Neural cell (in vitro differentiated cells): ENCODE measurements at regions not wholly inside any gene's neighbourhood (a gene's known extent, or its start where the extent isn't known, plus 50 kb on each side); places are given as distances from the start of the nearest gene placed in this dataset.

ENCODE experiments used
- EP300 ChIP-seq: fragments of 450-650 bp; conservative IDR thresholded peaks from 2 replicates; pipeline ENCODE4 v1.6.1; 2014; ENCODE audit warnings: antibody characterized with exemption, mild to moderate bottlenecking, moderate library complexity; ENCODE audit not compliant: poor library complexity, severe bottlenecking
- EZH2 ChIP-seq: fragments of 200-600, 300-800 bp; shearing (Covaris generic), sonication (generic); IDR thresholded peaks from 2 replicates; pipeline ENCODE4 v1.6.1; 2014; ENCODE audit warnings: antibody characterized with exemption, low read length, borderline replicate concordance, mild to moderate bottlenecking; ENCODE audit not compliant: insufficient read depth, poor library complexity, severe bottlenecking
- MXI1 ChIP-seq: fragments of 450-650 bp; conservative IDR thresholded peaks from 2 replicates; pipeline ENCODE4 v1.6.1; 2014; ENCODE audit warnings: antibody characterized with exemption, mild to moderate bottlenecking; ENCODE audit not compliant: poor library complexity, severe bottlenecking
- POLR2AphosphoS5 ChIP-seq: IDR thresholded peaks from 2 replicates; pipeline ENCODE4 v1.6.1; 2012
- RAD21 ChIP-seq: fragments of 450-650 bp; conservative IDR thresholded peaks from 2 replicates; pipeline ENCODE4 v1.6.1; 2014; ENCODE audit warnings: antibody characterized with exemption, mild to moderate bottlenecking, moderate library complexity
- SMC3 ChIP-seq: fragments of 450-650 bp; conservative IDR thresholded peaks from 2 replicates; pipeline ENCODE4 v1.6.1; 2014; ENCODE audit warnings: antibody characterized with exemption, mild to moderate bottlenecking, moderate library complexity; ENCODE audit not compliant: poor library complexity
- TAF1 ChIP-seq: IDR thresholded peaks from 2 replicates; pipeline ENCODE4 v1.6.1; 2012; ENCODE audit warnings: low read depth
- TF ChIP-seq, protein P1 (sequence below): fragments of 450-650 bp; IDR thresholded peaks from 2 replicates; pipeline ENCODE4 v1.5.1; 2014; ENCODE audit warnings: antibody characterized with exemption, mild to moderate bottlenecking, moderate library complexity; ENCODE audit not compliant: poor library complexity, severe bottlenecking
- TF ChIP-seq, protein P2 (sequence below): IDR thresholded peaks from 2 replicates; pipeline ENCODE4 v1.6.1; 2012; ENCODE audit warnings: borderline replicate concordance

DNA sequence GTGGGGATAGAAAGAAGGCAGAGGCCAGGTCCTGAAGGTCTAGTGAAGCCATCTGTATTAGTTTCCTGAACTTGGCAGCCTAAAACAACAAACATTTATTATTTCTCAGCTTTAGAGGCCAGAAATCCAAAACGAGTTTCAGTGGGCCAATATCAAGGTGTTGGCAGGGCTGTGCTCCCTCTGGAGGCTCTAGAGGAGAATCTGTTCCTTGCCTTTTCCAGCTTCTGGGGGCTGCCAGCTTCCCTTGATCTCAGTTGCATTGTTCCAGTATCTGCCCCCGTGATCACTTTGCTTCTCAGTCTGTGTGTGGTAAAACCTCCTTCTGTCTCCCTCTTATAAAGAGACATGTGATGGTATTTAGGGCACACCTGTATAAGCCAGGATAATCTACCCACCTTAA is 82.4 kb downstream of the MAFB start:
- TF ChIP-seq, protein P1, sequence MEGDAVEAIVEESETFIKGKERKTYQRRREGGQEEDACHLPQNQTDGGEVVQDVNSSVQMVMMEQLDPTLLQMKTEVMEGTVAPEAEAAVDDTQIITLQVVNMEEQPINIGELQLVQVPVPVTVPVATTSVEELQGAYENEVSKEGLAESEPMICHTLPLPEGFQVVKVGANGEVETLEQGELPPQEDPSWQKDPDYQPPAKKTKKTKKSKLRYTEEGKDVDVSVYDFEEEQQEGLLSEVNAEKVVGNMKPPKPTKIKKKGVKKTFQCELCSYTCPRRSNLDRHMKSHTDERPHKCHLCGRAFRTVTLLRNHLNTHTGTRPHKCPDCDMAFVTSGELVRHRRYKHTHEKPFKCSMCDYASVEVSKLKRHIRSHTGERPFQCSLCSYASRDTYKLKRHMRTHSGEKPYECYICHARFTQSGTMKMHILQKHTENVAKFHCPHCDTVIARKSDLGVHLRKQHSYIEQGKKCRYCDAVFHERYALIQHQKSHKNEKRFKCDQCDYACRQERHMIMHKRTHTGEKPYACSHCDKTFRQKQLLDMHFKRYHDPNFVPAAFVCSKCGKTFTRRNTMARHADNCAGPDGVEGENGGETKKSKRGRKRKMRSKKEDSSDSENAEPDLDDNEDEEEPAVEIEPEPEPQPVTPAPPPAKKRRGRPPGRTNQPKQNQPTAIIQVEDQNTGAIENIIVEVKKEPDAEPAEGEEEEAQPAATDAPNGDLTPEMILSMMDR = no peak
- TF ChIP-seq EZH2 = no peak
- TF ChIP-seq, protein P2, sequence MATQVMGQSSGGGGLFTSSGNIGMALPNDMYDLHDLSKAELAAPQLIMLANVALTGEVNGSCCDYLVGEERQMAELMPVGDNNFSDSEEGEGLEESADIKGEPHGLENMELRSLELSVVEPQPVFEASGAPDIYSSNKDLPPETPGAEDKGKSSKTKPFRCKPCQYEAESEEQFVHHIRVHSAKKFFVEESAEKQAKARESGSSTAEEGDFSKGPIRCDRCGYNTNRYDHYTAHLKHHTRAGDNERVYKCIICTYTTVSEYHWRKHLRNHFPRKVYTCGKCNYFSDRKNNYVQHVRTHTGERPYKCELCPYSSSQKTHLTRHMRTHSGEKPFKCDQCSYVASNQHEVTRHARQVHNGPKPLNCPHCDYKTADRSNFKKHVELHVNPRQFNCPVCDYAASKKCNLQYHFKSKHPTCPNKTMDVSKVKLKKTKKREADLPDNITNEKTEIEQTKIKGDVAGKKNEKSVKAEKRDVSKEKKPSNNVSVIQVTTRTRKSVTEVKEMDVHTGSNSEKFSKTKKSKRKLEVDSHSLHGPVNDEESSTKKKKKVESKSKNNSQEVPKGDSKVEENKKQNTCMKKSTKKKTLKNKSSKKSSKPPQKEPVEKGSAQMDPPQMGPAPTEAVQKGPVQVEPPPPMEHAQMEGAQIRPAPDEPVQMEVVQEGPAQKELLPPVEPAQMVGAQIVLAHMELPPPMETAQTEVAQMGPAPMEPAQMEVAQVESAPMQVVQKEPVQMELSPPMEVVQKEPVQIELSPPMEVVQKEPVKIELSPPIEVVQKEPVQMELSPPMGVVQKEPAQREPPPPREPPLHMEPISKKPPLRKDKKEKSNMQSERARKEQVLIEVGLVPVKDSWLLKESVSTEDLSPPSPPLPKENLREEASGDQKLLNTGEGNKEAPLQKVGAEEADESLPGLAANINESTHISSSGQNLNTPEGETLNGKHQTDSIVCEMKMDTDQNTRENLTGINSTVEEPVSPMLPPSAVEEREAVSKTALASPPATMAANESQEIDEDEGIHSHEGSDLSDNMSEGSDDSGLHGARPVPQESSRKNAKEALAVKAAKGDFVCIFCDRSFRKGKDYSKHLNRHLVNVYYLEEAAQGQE = no peak
- no peak for TF ChIP-seq POLR2AphosphoS5
- no peak for TF ChIP-seq EP300
- no peak for TF ChIP-seq RAD21
- TF ChIP-seq TAF1 = no peak
- TF ChIP-seq SMC3 = no peak
- TF ChIP-seq MXI1 = no peak
